GM04503 (cell line): ENCODE measurements at regions not wholly inside any gene's neighbourhood (a gene's known extent, or its start where the extent isn't known, plus 50 kb on each side); places are given as distances from the start of the nearest gene placed in this dataset.
"Not testable (repeated sequence)": the region's sequence is repeated elsewhere in the genome, so short reads cannot be mapped to it uniquely, and the experiment has no call there.

Source experiments
- DNase-seq: peaks from one replicate; pipeline ENCODE4 v3.0.0-alpha.2; 2012; ENCODE audit warnings: low read depth

DNA sequence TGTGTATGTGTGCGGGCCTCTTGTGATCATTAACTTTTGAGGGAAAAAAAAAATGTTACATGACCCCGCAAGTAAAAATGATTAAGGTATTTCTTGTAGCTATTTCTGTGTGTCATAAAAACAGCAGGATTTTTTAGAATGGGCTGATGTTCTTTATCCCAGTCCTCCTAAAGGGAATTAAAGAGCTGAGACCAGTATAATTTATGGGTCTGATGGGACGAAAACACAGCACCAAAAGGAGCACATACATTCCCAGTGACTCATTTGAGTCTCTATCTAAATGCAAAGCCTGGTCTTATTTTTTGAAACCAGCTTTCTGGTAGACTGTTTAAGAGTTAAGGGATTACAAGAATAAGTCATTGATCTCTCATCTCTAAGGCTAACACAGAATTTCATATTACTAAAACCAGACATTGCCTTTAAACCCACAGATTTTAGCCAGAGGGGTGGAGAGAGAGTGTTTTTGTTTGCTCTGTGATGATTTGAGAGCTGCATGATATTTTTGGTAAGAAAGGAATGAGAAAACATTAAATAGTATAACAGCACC lies 342.3 kb upstream of the EPHA4 start:
- no peak for DNase-seq

DNA sequence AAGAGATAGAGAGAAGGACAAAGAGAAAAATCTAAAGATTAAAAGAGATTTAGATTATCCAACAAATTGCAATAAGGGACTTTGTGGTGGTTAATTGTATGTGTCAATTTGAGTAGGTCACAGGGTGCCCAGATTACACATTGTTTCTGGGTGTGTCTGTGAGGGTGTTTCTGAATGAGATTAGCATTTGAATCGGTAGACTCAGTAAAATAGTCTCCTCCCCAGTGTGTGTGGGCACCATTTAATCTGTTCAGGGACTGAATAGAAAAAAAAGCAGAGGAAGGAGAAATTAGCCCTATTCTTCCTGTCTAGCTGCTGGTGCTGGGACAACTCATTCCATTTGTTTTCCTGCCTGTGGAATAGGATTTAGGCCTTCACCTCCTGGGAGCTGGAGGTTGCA lies 339.8 kb upstream of the EPHA4 start:
- no peak for DNase-seq

DNA sequence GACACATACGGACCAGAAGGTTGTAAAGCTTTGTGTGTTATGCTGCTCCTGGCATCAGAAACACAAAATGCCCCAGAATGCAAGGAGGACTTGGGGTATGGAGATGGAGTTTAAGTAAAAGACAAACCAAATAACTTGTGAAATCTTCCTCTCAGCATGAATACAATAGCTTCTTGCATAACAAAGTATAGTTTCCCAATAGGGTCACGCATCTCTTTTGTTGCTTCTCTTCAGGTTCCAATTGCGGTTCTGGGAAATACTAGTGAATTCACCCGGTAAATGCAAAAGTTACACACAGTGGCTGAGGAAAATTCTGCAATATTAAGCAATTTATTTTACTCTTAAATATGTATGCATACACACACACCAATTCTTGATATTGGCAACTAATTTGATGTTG lies 339.2 kb upstream of the EPHA4 start:
- DNase-seq: no peak

GRCh38 chr2:221908518-221908917 lies 336.4 kb upstream of the EPHA4 start:
- no peak for DNase-seq

DNA sequence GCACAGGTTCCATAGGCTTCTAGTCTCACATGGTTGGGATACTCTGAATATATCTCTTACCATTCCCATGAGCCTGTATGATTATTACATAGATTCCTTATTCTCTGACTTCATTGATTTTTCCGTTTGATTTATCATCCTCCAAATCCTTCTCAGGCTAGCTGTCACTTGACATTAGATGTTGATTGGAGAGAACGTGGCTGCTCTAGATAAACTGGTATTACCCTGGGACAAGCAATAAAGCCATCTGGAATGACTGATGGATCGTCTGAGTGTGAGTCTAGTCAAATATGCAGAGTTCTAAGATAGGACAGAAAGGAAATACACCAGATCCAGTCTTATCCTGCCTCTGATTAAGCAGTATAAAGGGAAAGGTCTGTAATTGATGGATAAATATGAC lies 325.6 kb upstream of the EPHA4 start:
- DNase-seq: no peak

GRCh38 chr2:221896505-221897151 lies 324.5 kb upstream of the EPHA4 start:
- DNase-seq: no peak

DNA sequence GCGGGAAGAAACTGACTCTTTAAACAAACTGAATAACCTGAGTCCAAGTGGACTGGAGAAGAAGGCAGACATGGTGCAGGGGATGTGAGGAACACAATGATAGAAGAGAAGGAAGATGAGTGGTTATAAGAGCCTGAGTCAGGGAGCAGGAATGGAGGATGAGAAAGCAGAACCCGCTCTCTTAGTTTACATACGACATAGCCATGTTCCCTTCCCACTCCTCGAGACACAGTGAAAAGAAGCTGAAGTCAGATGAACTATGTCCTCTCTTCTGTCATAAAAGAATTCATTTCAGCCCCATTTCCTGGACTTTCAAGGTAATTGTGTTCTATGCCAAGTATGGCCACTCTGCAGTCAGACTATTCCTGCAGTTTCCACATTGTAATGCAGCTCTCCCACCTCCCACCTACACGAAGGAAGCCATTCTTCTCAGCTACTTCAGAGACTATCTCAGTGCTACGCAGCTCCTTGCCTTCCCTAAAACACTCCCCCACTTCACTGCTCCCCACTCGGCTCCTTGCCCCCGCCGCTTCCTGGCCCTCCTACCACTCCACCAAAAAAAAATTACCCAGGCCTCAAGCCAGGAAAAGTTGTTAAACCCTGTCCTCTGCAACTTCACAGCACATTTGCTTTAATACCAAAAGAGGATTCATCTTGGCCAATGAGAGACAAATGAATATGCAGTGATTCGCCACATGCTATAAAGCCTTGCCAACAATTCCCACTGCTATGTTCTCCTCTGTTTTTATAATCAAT lies 323.4 kb upstream of the EPHA4 start:
- no peak for DNase-seq

DNA sequence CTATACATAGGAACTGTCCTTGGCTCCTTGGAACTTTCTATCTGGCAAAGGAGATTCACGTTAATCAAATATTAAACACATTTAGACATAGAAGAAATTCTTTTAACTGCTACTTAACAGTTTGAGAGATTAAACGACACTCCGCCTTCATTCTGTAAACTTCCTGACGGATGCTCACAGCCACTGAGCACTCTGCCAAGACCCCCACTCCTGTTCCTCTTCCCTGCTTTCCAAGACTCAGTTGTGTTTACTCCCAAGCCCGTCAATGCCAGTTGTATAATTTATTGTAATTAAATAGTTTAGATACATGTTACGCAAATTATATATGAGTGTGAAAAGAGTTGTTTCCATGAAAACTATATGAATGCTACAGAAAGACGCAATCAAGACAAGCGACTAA lies 321.4 kb upstream of the EPHA4 start:
- no peak for DNase-seq

DNA sequence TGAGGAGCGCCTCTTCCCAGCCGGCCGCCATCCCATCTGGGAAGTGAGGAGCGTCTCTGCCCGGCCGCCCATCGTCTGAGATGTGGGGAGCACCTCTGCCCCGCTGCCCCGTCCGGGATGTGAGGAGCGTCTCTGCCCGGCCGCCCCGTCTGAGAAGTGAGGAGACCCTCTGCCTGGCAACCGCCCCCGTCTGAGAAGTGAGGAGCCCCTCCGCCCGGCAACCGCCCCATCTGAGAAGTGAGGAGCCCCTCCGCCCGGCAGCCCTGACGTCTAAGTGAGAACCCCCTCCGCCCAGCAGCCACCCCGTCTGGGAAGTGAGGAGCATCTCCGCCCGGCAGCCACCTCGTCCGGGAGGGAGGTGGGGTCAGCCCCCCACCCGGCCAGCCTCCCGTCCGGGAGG lies 319.9 kb upstream of the EPHA4 start:
- DNase-seq: not testable (repeated sequence)

DNA sequence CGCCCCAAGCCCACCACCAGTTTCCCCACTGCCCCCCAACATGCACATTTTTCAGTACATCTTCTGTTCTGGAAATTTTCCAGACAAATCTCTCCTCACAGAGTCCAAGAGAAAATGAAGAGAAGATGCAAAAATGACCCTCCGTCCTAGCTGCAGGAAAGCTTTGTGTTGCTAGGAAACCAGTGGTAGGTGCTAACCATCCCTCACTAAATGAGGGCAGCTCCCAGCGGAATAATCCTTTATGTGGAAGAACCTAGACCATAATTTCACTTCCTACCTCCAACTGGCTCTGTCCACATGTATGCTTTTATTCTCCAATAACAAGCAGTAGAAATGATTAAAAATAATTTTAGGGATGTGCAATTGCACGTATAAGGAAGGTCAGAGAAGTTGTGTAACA lies 311.9 kb upstream of the EPHA4 start:
- no peak for DNase-seq

DNA sequence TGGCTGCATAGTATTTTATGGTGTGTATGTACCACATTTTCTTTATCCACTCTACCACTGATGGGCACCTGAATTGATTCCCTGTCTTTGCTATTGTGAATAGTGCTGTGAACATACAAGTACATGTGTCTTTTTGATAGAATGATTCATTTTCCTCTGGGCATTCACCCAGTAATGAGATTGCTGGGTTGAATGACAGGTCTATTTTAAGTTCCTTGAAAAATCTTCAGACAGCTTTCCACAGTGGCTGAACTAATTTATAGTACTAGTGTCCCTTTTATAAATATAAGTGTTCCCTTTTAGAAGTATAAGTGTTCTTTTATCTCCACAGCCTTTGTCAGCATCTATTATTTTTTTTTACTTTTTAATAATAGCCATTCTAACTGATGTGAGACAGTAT lies 303.9 kb upstream of the EPHA4 start:
- no peak for DNase-seq

- DNase-seq: no peak
Observed at GRCh38 chr2:221874444-221874843, 302.3 kb upstream of the EPHA4 start.

- DNase-seq: no peak
Observed at GRCh38 chr2:221857719-221858118, 285.6 kb upstream of the EPHA4 start.

- no peak for DNase-seq
Observed at GRCh38 chr2:221853297-221853696, 281.2 kb upstream of the EPHA4 start.

- no peak for DNase-seq
Observed at GRCh38 chr2:221851531-221852045, 279.5 kb upstream of the EPHA4 start.

DNA sequence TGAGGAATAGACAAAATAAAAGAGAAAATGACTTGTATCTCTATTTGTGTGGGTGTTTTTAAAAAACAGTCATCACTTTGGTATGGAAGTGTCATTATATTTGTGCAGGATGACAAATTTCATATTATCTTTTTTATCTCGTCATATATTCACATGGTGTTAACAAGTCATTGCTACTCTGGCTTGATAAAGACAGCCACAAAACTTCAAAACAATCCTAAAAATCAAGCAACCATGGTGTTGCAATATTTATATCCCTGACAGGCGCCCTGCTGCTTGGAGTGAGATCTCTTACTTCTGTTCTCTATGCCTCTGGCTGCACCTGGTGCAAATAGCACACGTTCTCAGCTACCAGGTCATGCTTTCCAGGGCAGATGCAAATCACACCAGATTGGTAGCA lies 278.0 kb upstream of the EPHA4 start:
- DNase-seq: no peak

- no peak for DNase-seq
Observed at GRCh38 chr2:221848286-221848685, 276.2 kb upstream of the EPHA4 start.

GRCh38 chr2:221845021-221845365 lies 272.9 kb upstream of the EPHA4 start:
- no peak for DNase-seq

- no peak for DNase-seq
Observed at GRCh38 chr2:221844212-221845020, 272.3 kb upstream of the EPHA4 start.

- no peak for DNase-seq
Observed at GRCh38 chr2:221836095-221836494, 264.0 kb upstream of the EPHA4 start.

DNA sequence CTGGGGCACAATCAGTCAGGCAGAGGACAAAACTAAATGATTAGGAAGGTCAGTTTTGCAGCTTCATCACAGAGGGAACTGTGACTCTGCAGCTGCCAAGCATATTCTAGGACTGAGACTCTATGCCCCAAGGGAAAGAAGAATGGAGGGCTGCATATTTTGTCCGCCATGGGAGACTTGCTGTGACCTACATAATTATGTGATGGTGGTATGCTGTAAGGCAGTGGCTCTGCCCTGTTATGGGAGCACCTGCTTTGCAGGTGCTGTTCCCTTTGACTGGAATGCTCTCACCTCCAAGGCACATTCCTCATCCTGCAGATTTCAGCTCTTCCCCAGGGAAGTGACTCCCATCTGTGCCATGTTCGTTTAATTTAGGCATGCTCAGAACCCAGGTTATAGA lies 261.9 kb upstream of the EPHA4 start:
- DNase-seq: no peak

DNA sequence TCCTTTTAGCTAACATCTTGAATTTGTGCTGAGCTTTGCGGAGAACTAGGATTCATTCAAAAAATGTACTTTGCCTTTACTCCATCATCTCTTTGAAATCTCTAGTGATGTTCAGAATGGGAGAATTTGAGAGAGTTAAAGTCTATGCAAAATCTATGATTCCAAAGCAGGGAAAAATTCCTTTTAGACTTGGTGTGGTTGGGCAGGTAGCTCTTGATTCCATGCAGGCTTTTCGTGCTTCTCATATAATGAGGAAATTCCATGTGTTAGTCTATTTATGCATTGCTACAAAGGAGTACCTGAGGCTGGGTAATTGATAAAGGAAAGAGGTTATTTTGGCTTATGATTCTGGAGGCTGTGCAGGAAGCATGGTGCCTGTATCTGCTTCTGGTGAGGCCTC lies 258.9 kb upstream of the EPHA4 start:
- no peak for DNase-seq

DNA sequence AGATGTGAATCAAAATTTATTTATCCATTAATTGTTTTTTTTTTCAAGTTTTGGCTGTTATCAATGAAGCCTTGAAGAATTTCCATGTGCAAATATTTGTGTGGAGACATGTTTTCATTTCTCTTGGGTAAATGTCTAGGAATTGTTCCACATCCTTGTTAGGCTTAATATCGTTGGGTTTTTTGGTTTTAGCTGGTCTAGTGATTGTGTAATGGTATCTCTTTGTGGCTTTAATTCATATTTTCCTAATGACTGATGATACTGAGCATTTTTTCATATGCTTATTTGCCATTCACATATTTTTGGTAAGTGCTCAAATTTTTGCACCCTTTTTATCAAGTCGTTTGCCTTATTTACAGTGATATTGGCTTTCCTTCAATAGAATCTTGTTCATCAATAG lies 250.3 kb upstream of the EPHA4 start:
- DNase-seq: peak; percentile 2
